DND-41 (cell line): ENCODE measurements at regions not wholly inside any gene's neighbourhood (a gene's known extent, or its start where the extent isn't known, plus 50 kb on each side); places are given as distances from the start of the nearest gene placed in this dataset.
A peak's percentile ranks its signal among the peaks of the same experiment; 100 is the strongest.
"Not testable (repeated sequence)": the region's sequence is repeated elsewhere in the genome, so short reads cannot be mapped to it uniquely, and the experiment has no call there.

ENCODE experiments used
- ATAC-seq: fragments of 200-7000 bp; cut with Tn5 transposase; 3 replicates; pipeline ENCODE4 v1.9.1; 2021; ENCODE audit warnings: low read depth; ENCODE audit not compliant: insufficient read depth
- DNase-seq: peaks from one replicate; pipeline ENCODE4 v3.0.0-alpha.2; 2020
- H2AFZ ChIP-seq: 2 replicates; pipeline ENCODE4 v1.6.0; 2012; ENCODE audit warnings: low read depth, low read length
- H3K27ac ChIP-seq: 2 replicates; pipeline ENCODE4 v1.5.1; 2012; ENCODE audit warnings: low read length, inconsistent platforms
- H3K27me3 ChIP-seq: fragments of 200-600 bp; sonication (generic); 2 replicates; pipeline ENCODE4 v1.6.0; 2012; ENCODE audit warnings: low read length, mild to moderate bottlenecking, inconsistent platforms; ENCODE audit not compliant: insufficient read depth, poor library complexity
- H3K36me3 ChIP-seq: 2 replicates; pipeline ENCODE4 v1.5.1; 2012; ENCODE audit warnings: low read length, inconsistent platforms; ENCODE audit not compliant: insufficient read depth
- H3K4me1 ChIP-seq: 2 replicates; pipeline ENCODE4 v1.5.1; 2012; ENCODE audit warnings: mild to moderate bottlenecking, low read length; ENCODE audit not compliant: insufficient read depth
- H3K4me2 ChIP-seq: 2 replicates; pipeline ENCODE4 v1.6.0; 2012; ENCODE audit warnings: mild to moderate bottlenecking, moderate library complexity, low read length, inconsistent platforms; ENCODE audit not compliant: insufficient read depth
- H3K4me3 ChIP-seq, 2 experiments: fragments of 200-600 bp in 1 of 2; shearing (Covaris generic) in 1 of 2; 2 replicates each; pipeline ENCODE4 v1.5.1; 2012 to 2016; ENCODE audit warnings: inconsistent platforms in 2 of 2, low read length in 2 of 2, mild to moderate bottlenecking in 2 of 2, low read depth in 1 of 2, moderate library complexity in 1 of 2
- H3K79me2 ChIP-seq: 2 replicates; pipeline ENCODE4 v1.6.0; 2012; ENCODE audit warnings: low read length, inconsistent platforms; ENCODE audit not compliant: insufficient read depth
- H3K9ac ChIP-seq: 2 replicates; pipeline ENCODE4 v1.6.0; 2012; ENCODE audit warnings: low read depth, mild to moderate bottlenecking, inconsistent platforms, low read length, moderate library complexity
- H3K9me3 ChIP-seq: 2 replicates; pipeline ENCODE4 v1.5.1; 2012; ENCODE audit warnings: low read length, moderate library complexity, mild to moderate bottlenecking, inconsistent platforms; ENCODE audit not compliant: insufficient read depth, severe bottlenecking
- H4K20me1 ChIP-seq: 2 replicates; pipeline ENCODE4 v1.6.0; 2012; ENCODE audit warnings: low read length; ENCODE audit not compliant: insufficient read depth
- EZH2 ChIP-seq: IDR thresholded peaks from 3 replicates; pipeline ENCODE4 v1.6.1; 2012; ENCODE audit warnings: borderline replicate concordance, low read depth, mild to moderate bottlenecking, moderate library complexity, low read length, inconsistent platforms; ENCODE audit not compliant: severe bottlenecking
- TF ChIP-seq, protein P1 (sequence below): IDR thresholded peaks from 2 replicates; pipeline ENCODE4 v1.5.1; 2012; ENCODE audit warnings: borderline replicate concordance, low read length, moderate library complexity, mild to moderate bottlenecking; ENCODE audit not compliant: poor library complexity, severe bottlenecking; ENCODE audit errors: extremely low read depth

DNA sequence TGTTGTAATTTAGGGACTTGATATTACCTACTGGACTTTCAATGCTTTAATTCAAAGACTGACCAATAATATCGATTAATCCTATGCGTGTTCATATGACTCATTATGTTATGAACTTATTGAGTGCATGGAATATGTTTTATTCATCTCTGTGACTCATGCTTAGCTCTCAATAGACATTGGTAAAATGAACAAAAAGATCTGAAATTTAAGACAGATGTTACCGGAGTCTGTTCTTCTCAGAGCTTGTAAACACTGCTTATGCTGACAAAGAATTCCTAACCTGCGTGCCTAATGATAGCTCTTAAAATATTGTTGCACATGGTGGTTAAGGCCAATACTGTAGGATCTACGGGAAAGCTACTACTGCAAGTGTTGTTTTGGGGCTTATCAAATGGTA lies 131.5 kb upstream of the ACBD5 start:
- DNase-seq (no peak), ATAC-seq (no peak)
- Histone ChIP-seq H4K20me1 (no peaks in the 10 kb centered on the region), H3K79me2 (no peaks in the 10 kb centered on the region), H3K36me3 (no peaks in the 10 kb centered on the region), H3K4me2 (no peak overlapping the region), H3K27ac (no peak overlapping the region), H3K27me3 (no peaks in the 10 kb centered on the region), H2AFZ (no peak overlapping the region), H3K9ac (no peak overlapping the region), H3K4me1 (no peaks in the 10 kb centered on the region), H3K4me3 (no peak overlapping the region), H3K9me3 (no peaks in the 10 kb centered on the region)
- no peak for TF ChIP-seq EZH2
- TF ChIP-seq, protein P1, sequence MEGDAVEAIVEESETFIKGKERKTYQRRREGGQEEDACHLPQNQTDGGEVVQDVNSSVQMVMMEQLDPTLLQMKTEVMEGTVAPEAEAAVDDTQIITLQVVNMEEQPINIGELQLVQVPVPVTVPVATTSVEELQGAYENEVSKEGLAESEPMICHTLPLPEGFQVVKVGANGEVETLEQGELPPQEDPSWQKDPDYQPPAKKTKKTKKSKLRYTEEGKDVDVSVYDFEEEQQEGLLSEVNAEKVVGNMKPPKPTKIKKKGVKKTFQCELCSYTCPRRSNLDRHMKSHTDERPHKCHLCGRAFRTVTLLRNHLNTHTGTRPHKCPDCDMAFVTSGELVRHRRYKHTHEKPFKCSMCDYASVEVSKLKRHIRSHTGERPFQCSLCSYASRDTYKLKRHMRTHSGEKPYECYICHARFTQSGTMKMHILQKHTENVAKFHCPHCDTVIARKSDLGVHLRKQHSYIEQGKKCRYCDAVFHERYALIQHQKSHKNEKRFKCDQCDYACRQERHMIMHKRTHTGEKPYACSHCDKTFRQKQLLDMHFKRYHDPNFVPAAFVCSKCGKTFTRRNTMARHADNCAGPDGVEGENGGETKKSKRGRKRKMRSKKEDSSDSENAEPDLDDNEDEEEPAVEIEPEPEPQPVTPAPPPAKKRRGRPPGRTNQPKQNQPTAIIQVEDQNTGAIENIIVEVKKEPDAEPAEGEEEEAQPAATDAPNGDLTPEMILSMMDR, result no peak

DNA sequence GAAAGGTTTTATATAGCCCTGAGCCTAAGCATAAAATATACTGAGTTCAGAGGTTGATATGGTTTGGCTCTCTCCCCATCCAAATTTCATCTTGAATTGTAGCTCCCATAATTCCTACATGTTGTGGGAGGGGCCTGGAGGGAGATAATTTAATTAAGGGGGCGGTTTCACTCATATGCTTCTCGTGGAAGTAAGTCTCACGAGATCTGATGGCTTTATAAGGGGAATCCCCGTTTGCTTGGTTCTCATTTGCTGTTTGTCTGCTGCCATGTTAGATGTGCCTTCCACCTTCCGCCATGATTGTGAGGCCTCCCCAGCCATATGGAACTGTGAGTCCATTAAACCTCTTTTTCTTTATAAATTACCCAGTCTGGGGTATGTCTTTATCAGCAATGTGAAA lies 130.8 kb upstream of the ACBD5 start:
- H3K4me2 ChIP-seq, H3K9me3 ChIP-seq, H3K27ac ChIP-seq, DNase-seq, H3K4me1 ChIP-seq, H2AFZ ChIP-seq, H3K36me3 ChIP-seq, H4K20me1 ChIP-seq, H3K9ac ChIP-seq, H3K4me3 ChIP-seq, H3K27me3 ChIP-seq, ATAC-seq, H3K79me2 ChIP-seq: not testable (repeated sequence)

DNA sequence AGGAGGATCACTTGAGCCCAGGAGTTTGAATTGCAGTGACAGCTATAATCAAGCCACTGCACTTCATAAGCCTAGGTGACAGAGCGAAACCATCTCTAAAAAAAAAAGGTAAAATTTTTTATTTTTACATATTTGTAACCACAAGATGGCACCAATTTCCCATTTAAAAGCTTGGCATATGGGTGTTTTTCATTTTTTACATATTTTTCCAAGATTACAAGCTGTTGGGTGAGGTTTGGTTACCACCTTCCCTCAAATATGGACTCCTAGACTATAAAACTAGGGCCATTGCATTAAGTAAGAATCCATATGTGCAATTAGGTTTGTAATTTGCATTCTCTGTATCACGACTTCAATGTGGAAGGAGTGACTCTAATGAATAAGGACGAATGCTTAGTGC lies 129.3 kb upstream of the ACBD5 start:
- Histone ChIP-seq H3K36me3 (no peaks in the 10 kb centered on the region), H3K27me3 (no peaks in the 10 kb centered on the region), H3K4me2 (no peak overlapping the region), H2AFZ (no peak overlapping the region), H3K4me3 (no peak overlapping the region), H3K9ac (no peak overlapping the region), H4K20me1 (no peaks in the 10 kb centered on the region), H3K9me3 (no peaks in the 10 kb centered on the region), H3K4me1 (no peaks in the 10 kb centered on the region), H3K27ac (no peak overlapping the region), H3K79me2 (no peaks in the 10 kb centered on the region)
- DNase-seq (no peak), ATAC-seq (no peak)
- TF ChIP-seq, protein P1, result peak; percentile 32
- no peak for TF ChIP-seq EZH2

DNA sequence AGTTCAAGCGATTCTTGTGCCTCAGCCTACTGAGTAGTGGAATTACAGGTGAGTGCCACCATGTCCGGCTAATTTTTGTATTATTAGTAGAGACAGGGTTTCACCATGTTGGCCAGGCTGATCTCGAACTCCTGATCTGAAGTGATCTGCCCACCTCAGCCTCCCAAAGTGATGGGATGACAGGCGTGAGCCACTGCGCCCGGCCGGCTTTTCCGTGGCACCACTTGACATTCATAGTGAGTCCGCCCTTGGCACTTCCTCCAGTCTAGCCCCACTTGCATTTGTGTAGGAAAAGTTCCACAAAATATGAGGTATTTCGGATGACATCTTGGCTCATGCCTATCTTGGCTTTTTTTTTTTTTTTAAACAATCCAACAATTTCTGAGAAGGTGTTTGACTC lies 128.1 kb upstream of the ACBD5 start:
- TF ChIP-seq EZH2, result no peak
- TF ChIP-seq, protein P1, result no peak
- H3K9ac ChIP-seq, result no peak overlapping the region
- H3K9me3 ChIP-seq, result no peaks in the 10 kb centered on the region
- H2AFZ ChIP-seq, result no peak overlapping the region
- DNase-seq, result no peak
- H3K36me3 ChIP-seq, result no peaks in the 10 kb centered on the region
- H3K27ac ChIP-seq, result no peak overlapping the region
- no peaks in the 10 kb centered on the region for H4K20me1 ChIP-seq
- no peak overlapping the region for H3K4me3 ChIP-seq
- no peaks in the 10 kb centered on the region for H3K79me2 ChIP-seq
- H3K27me3 ChIP-seq, result no peaks in the 10 kb centered on the region
- ATAC-seq, result no peak
- no peaks in the 10 kb centered on the region for H3K4me1 ChIP-seq
- H3K4me2 ChIP-seq, result no peak overlapping the region
